H1 (cell line): ENCODE measurements at regions not wholly inside any gene's neighbourhood (a gene's known extent, or its start where the extent isn't known, plus 50 kb on each side); places are given as distances from the start of the nearest gene placed in this dataset.

ENCODE experiments used
- ATF3 ChIP-seq: IDR thresholded peaks from 2 replicates; pipeline ENCODE4 v1.6.1; 2011; ENCODE audit warnings: low read depth, mild to moderate bottlenecking, low read length; ENCODE audit not compliant: insufficient read depth
- BACH1 ChIP-seq: IDR thresholded peaks from 2 replicates; pipeline ENCODE4 v1.6.1; 2012; ENCODE audit warnings: low read length, improper control_type of control experiment
- E2F6 ChIP-seq: IDR thresholded peaks from 2 replicates; pipeline ENCODE4 v1.6.1; 2012; ENCODE audit warnings: inconsistent platforms
- GTF2F1 ChIP-seq: IDR thresholded peaks from 2 replicates; pipeline ENCODE4 v1.6.1; 2012; ENCODE audit warnings: low read depth, low read length, improper control_type of control experiment, borderline replicate concordance
- TAF7 ChIP-seq: optimal IDR thresholded peaks from 2 replicates; pipeline ENCODE3; 2011; ENCODE audit warnings: low read depth, mild to moderate bottlenecking, inconsistent platforms, low read length, moderate library complexity, borderline replicate concordance
- USF2 ChIP-seq: IDR thresholded peaks from 2 replicates; pipeline ENCODE4 v1.6.1; 2011; ENCODE audit warnings: low read length, improper control_type of control experiment

- TF ChIP-seq USF2 (no peak), BACH1 (no peak), E2F6 (no peak), TAF7 (no peak), GTF2F1 (no peak), ATF3 (no peak)
Observed at GRCh38 chr7:131652194-131652593, 95.8 kb upstream of the PODXL start (continued).
